ENCODE measurements at regions not wholly inside any gene's neighbourhood (a gene's known extent, or its start where the extent isn't known, plus 50 kb on each side); places are given as distances from the start of the nearest gene placed in this dataset.
A peak's percentile ranks its signal among the peaks of the same experiment; 100 is the strongest.
"Not testable (repeated sequence)": the region's sequence is repeated elsewhere in the genome, so short reads cannot be mapped to it uniquely, and the experiment has no call there.

GRCh38 chr10:42149027-42149700 is 489.2 kb downstream of the ZNF33B start:
- H3K4me2 ChIP-seq (ENCODE audit: unreplicated experiment) = no peak overlapping the region
- no peaks in the 10 kb centered on the region for H3F3A ChIP-seq (ENCODE audit: insufficient read depth)
- in situ Hi-C loops (cut with MboI) = no loop called here
- no peaks in the 10 kb centered on the region for H3K27me3 ChIP-seq (replicated peaks; ENCODE audit: insufficient read depth)
- no peaks in the 10 kb centered on the region for H4K20me1 ChIP-seq (ENCODE audit: insufficient read depth)
- no peaks in the 10 kb centered on the region for H3K4me1 ChIP-seq (ENCODE audit: insufficient read depth)
- H3K27ac ChIP-seq = no peak overlapping the region
- no peak overlapping the region for H3K4me3 ChIP-seq
- WGBS, 2 experiments (ENCODE audit: low coverage in 1 of 2, low lambda C conversion rate in 2 of 2, missing lambda C conversion rate in 2 of 2) = 59 to 62% methylated on average over 39 to 41 of the region's 42 CpGs
- H3K9me2 ChIP-seq (ENCODE audit: insufficient read depth) = no peaks in the 10 kb centered on the region
- no peak overlapping the region for H2AFZ ChIP-seq
- TF ChIP-seq EZH2 (IDR thresholded peaks at IDR 0.05; ENCODE audit: insufficient read depth, poor library complexity, severe bottlenecking) (no peak), EZH2phosphoT487 (IDR thresholded peaks at IDR 0.05; ENCODE audit: insufficient read depth, low read depth) (no peak)
- peak; percentile 31 for DNase-seq
- no peak overlapping the region for H3K9ac ChIP-seq
- no peaks in the 10 kb centered on the region for H3K36me3 ChIP-seq (ENCODE audit: low read depth)
- H3K9me3 ChIP-seq (ENCODE audit: low read depth) = no peaks in the 10 kb centered on the region
- H3K79me2 ChIP-seq (ENCODE audit: insufficient read depth) = no peaks in the 10 kb centered on the region

DNA sequence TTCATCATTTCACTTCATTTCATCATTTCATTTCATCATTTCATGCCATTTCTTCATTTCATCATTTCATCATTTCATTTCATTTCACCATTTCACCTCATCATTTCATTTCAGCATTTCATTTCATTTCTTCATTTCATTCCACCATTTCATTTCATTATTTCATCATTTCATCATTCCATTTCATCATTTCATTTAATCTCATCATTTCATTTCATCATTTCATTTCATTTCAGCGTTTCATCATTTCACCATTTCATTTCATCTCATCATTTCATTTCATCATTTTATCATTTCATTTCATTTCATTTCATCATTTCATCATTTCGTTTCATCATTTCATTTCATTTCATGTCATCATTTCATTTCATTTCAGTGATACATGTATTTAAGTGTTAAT is 492.2 kb downstream of the ZNF33B start:
- H3K27ac ChIP-seq; DNase-seq; H3F3A ChIP-seq (ENCODE audit: insufficient read depth); H2AFZ ChIP-seq; H3K79me2 ChIP-seq (ENCODE audit: insufficient read depth); H3K4me1 ChIP-seq (ENCODE audit: insufficient read depth); H3K36me3 ChIP-seq (ENCODE audit: low read depth); H3K4me2 ChIP-seq (ENCODE audit: unreplicated experiment); H3K27me3 ChIP-seq (replicated peaks; ENCODE audit: insufficient read depth); H3K9me3 ChIP-seq (ENCODE audit: low read depth); H3K9me2 ChIP-seq (ENCODE audit: insufficient read depth); H4K20me1 ChIP-seq (ENCODE audit: insufficient read depth); H3K9ac ChIP-seq; H3K4me3 ChIP-seq; in situ Hi-C loops (cut with MboI): not testable (repeated sequence)
- 4 to 12% methylated on average over 2 of the region's 2 CpGs for WGBS, 2 experiments (ENCODE audit: low coverage in 1 of 2, low lambda C conversion rate in 2 of 2, missing lambda C conversion rate in 2 of 2)

- 64 to 72% methylated on average over 7 to 21 of the region's 22 CpGs for WGBS, 2 experiments (ENCODE audit: low coverage in 1 of 2, low lambda C conversion rate in 2 of 2, missing lambda C conversion rate in 2 of 2)
- H4K20me1 ChIP-seq (ENCODE audit: insufficient read depth); H3K79me2 ChIP-seq (ENCODE audit: insufficient read depth); H3K4me3 ChIP-seq; in situ Hi-C loops (cut with MboI); H3K36me3 ChIP-seq (ENCODE audit: low read depth); H3K9me3 ChIP-seq (ENCODE audit: low read depth); H3F3A ChIP-seq (ENCODE audit: insufficient read depth); H3K9ac ChIP-seq; H3K4me1 ChIP-seq (ENCODE audit: insufficient read depth); H3K27me3 ChIP-seq (replicated peaks; ENCODE audit: insufficient read depth); H3K9me2 ChIP-seq (ENCODE audit: insufficient read depth); H3K4me2 ChIP-seq (ENCODE audit: unreplicated experiment); DNase-seq; H3K27ac ChIP-seq; H2AFZ ChIP-seq: not testable (repeated sequence)
Observed at GRCh38 chr10:42138023-42138422, 500.3 kb downstream of the ZNF33B start.

- WGBS, 2 experiments (ENCODE audit: low coverage in 1 of 2, low lambda C conversion rate in 2 of 2, missing lambda C conversion rate in 2 of 2) = 75 to 83% methylated on average over 7 to 21 of the region's 21 CpGs
- H3K79me2 ChIP-seq (ENCODE audit: insufficient read depth) = no peaks in the 10 kb centered on the region
- TF ChIP-seq EZH2phosphoT487 (IDR thresholded peaks at IDR 0.05; ENCODE audit: insufficient read depth, low read depth) (no peak), EZH2 (IDR thresholded peaks at IDR 0.05; ENCODE audit: insufficient read depth, poor library complexity, severe bottlenecking) (no peak)
- H3K4me3 ChIP-seq = no peak overlapping the region
- no peaks in the 10 kb centered on the region for H3K9me3 ChIP-seq (ENCODE audit: low read depth)
- H2AFZ ChIP-seq = no peak overlapping the region
- H3K4me1 ChIP-seq (ENCODE audit: insufficient read depth) = no peaks in the 10 kb centered on the region
- no peak overlapping the region for H3K9ac ChIP-seq
- no peak overlapping the region for H3K4me2 ChIP-seq (ENCODE audit: unreplicated experiment)
- no peak overlapping the region for H3K27ac ChIP-seq
- H4K20me1 ChIP-seq (ENCODE audit: insufficient read depth) = no peaks in the 10 kb centered on the region
- no peaks in the 10 kb centered on the region for H3K36me3 ChIP-seq (ENCODE audit: low read depth)
- DNase-seq = no peak
- H3K27me3 ChIP-seq (replicated peaks; ENCODE audit: insufficient read depth) = no peaks in the 10 kb centered on the region
- H3K9me2 ChIP-seq (ENCODE audit: insufficient read depth) = no peaks in the 10 kb centered on the region
- no peaks in the 10 kb centered on the region for H3F3A ChIP-seq (ENCODE audit: insufficient read depth)
- in situ Hi-C loops (cut with MboI) = no loop called here
Observed at GRCh38 chr10:42113158-42113450, 525.3 kb downstream of the ZNF33B start.

Measured in GM23248 (cell line).